ENCODE measurements at regions not wholly inside any gene's neighbourhood (a gene's known extent, or its start where the extent isn't known, plus 50 kb on each side); places are given as distances from the start of the nearest gene placed in this dataset.

DNA sequence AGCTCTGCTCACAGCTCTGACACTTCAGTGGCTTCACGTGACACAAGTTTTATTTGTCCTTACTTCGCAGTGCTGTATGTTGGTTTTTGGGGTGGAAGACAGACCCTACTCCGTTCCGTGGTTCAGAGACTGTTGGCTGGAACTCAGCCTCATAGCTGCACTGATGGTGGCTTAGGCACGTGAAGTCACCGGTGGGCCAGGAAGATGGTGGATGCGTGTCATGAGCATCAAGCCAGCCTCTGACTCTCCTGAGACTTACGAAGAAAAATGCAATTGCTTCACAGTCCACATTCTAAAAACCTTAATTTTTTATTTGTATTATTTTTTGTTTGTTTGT lies 161.4 kb upstream of the SOX1 start:
- TF ChIP-seq EZH2 (IDR thresholded peaks at IDR 0.05; ENCODE audit: borderline replicate concordance, low read length) (no peak), CTCF (conservative IDR thresholded peaks at IDR 0.05 in 1 of 2, IDR thresholded peaks at IDR 0.05 in 1 of 2; ENCODE audit: extremely low read depth in 1 of 2, insufficient read depth in 1 of 2, low read depth in 1 of 2, low read length in 2 of 2) (no peak)

Measured in mammary epithelial cell (primary cell).